SK-N-SH (cell line): ENCODE measurements at regions not wholly inside any gene's neighbourhood (a gene's known extent, or its start where the extent isn't known, plus 50 kb on each side); places are given as distances from the start of the nearest gene placed in this dataset.

Experiments used
- CTCF ChIA-PET: fragments of 300-600, 350-600 bp; formaldehyde crosslinking; extraction: SDS; loops from one replicate; lab custom pipeline; 2021; lab: Yijun Ruan, JAX
- POLR2A ChIA-PET: fragments of 350-600 bp; sonication (Branson Sonifier 250); formaldehyde crosslinking; extraction: SDS; loops from one replicate; lab custom pipeline; 2020; ENCODE audit warnings: antibody characterized with exemption, inconsistent platforms; lab: Yijun Ruan, JAX
- DNase-seq: peaks from one replicate; pipeline ENCODE4 v3.0.0; 2012
- H2AFZ ChIP-seq: fragments of 200-600 bp; sonication (generic); 2 replicates; pipeline ENCODE4 v1.8.1; 2016; ENCODE audit warnings: antibody characterized with exemption, mild to moderate bottlenecking, low read depth
- H3F3A ChIP-seq: fragments of 200-600 bp; sonication (generic); replicated peaks from 2 replicates; pipeline ENCODE3; 2016; ENCODE audit warnings: antibody characterized with exemption, mild to moderate bottlenecking; ENCODE audit not compliant: insufficient read depth
- H3K27ac ChIP-seq, 2 experiments: fragments of 200-500 bp in 1 of 2; fragments of 200-600 bp in 1 of 2; sonication (Bioruptor generic) in 1 of 2; sonication (generic), shearing (Covaris generic) in 1 of 2; 2 replicates each; pipeline versions ENCODE4 v1.5.1 to v1.6.1; 2014 to 2016; ENCODE audit warnings: low read depth in 2 of 2, inconsistent platforms in 1 of 2, low read length in 1 of 2, mild to moderate bottlenecking in 1 of 2, mixed read lengths in 1 of 2
- H3K27me3 ChIP-seq: fragments of 200-600 bp; sonication (generic), shearing (Covaris generic); 2 replicates; pipeline ENCODE4 v1.6.1; 2016; ENCODE audit warnings: mixed run types; ENCODE audit not compliant: insufficient read depth
- H3K36me3 ChIP-seq, 2 experiments: fragments of 200-500 bp in 1 of 2; fragments of 200-600 bp in 1 of 2; sonication (Bioruptor generic) in 1 of 2; sonication (generic) in 1 of 2; replicated peaks in 1 of 2; 2 replicates each; pipeline versions ENCODE3 to v1.5.1; 2014 to 2016; ENCODE audit warnings: low read length in 1 of 2, mild to moderate bottlenecking in 1 of 2; ENCODE audit not compliant: insufficient read depth in 2 of 2, control insufficient read depth in 1 of 2
- H3K4me1 ChIP-seq, 2 experiments: fragments of 200-500 bp in 1 of 2; fragments of 200-600 bp in 1 of 2; sonication (Bioruptor generic) in 1 of 2; sonication (generic), shearing (Covaris generic) in 1 of 2; 2 replicates each; pipeline versions ENCODE4 v1.5.1 to v1.6.1; 2014 to 2016; ENCODE audit warnings: low read depth in 1 of 2, low read length in 1 of 2, mixed run types in 1 of 2; ENCODE audit not compliant: insufficient read depth in 2 of 2, control insufficient read depth in 1 of 2
- H3K4me2 ChIP-seq: fragments of 200-600 bp; sonication (generic), shearing (Covaris generic); 2 replicates; pipeline ENCODE4 v1.6.1; 2017; ENCODE audit warnings: mixed run types
- H3K4me3 ChIP-seq, 2 experiments: fragments of 200-500 bp in 1 of 2; fragments of 200-600 bp in 1 of 2; sonication (Bioruptor generic) in 1 of 2; sonication (generic), shearing (Covaris generic) in 1 of 2; 2 replicates each; pipeline versions ENCODE4 v1.5.1 to v1.8.1; 2014 to 2016; ENCODE audit warnings: low read depth in 2 of 2, inconsistent platforms in 1 of 2, low read length in 1 of 2, mild to moderate bottlenecking in 1 of 2, mixed read lengths in 1 of 2, moderate library complexity in 1 of 2
- H3K79me2 ChIP-seq: fragments of 200-600 bp; sonication (generic); 2 replicates; pipeline ENCODE4 v1.8.1; 2017; ENCODE audit warnings: mild to moderate bottlenecking; ENCODE audit not compliant: insufficient read depth
- H3K9ac ChIP-seq: fragments of 200-600 bp; sonication (generic); 2 replicates; pipeline ENCODE4 v1.6.1; 2017; ENCODE audit warnings: mixed run types
- H3K9me2 ChIP-seq: fragments of 200-600 bp; sonication (generic); 2 replicates; pipeline ENCODE4 v1.6.1; 2017; ENCODE audit warnings: mixed run types
- H3K9me3 ChIP-seq: fragments of 200-600 bp; sonication (generic); 2 replicates; pipeline ENCODE4 v1.6.1; 2017; ENCODE audit warnings: mixed run types, mild to moderate bottlenecking, moderate library complexity
- H4K20me1 ChIP-seq: fragments of 200-600 bp; sonication (generic); 2 replicates; pipeline ENCODE4 v1.6.1; 2017; ENCODE audit warnings: mild to moderate bottlenecking, mixed run types; ENCODE audit not compliant: insufficient read depth
- EP300 ChIP-seq, 2 experiments: IDR thresholded peaks; 2 replicates each; pipeline versions ENCODE4 v1.4.0 to v1.6.1; 2012; ENCODE audit warnings: borderline replicate concordance in 1 of 2, low read depth in 1 of 2, low read length in 1 of 2
- FOSL2 ChIP-seq: IDR thresholded peaks from 2 replicates; pipeline ENCODE4 v1.4.0; 2012; ENCODE audit warnings: low read depth, mild to moderate bottlenecking, moderate library complexity, borderline replicate concordance
- FOXJ3 ChIP-seq: sonication (generic); formaldehyde crosslinking; IDR thresholded peaks from 2 replicates; pipeline ENCODE4 v1.5.1; 2020; ENCODE audit warnings: mild to moderate bottlenecking, missing genetic modification reagents
- FOXM1 ChIP-seq: IDR thresholded peaks from 2 replicates; pipeline ENCODE4 v1.4.0; 2012; ENCODE audit warnings: low read depth, mild to moderate bottlenecking
- GABPA ChIP-seq: IDR thresholded peaks from 2 replicates; pipeline ENCODE4 v1.4.0; 2012; ENCODE audit warnings: low read depth, mild to moderate bottlenecking
- JUND ChIP-seq: IDR thresholded peaks from 2 replicates; pipeline ENCODE4 v1.4.0; 2012
- MXI1 ChIP-seq: IDR thresholded peaks from 2 replicates; pipeline ENCODE4 v1.6.1; 2012; ENCODE audit warnings: mild to moderate bottlenecking, low read depth, low read length, improper control_type of control experiment
- POLR2AphosphoS5 ChIP-seq: IDR thresholded peaks from 2 replicates; pipeline ENCODE4 v1.6.1; 2012; ENCODE audit warnings: low read depth, low read length
- RAD21 ChIP-seq: IDR thresholded peaks from 2 replicates; pipeline ENCODE4 v1.6.1; 2012; ENCODE audit warnings: mild to moderate bottlenecking, low read length
- RFX5 ChIP-seq: IDR thresholded peaks from 2 replicates; pipeline ENCODE4 v1.6.1; 2012; ENCODE audit warnings: mild to moderate bottlenecking, improper control_type of control experiment, low read length
- RXRA ChIP-seq: IDR thresholded peaks from 2 replicates; pipeline ENCODE4 v1.4.0; 2012; ENCODE audit warnings: low read depth, mild to moderate bottlenecking, borderline replicate concordance
- TAF1 ChIP-seq: IDR thresholded peaks from 2 replicates; pipeline ENCODE4 v1.6.1; 2012; ENCODE audit warnings: low read depth, mild to moderate bottlenecking, low read length, moderate library complexity, borderline replicate concordance
- TCF12 ChIP-seq: IDR thresholded peaks from 2 replicates; pipeline ENCODE4 v1.4.0; 2012
- YY1 ChIP-seq: IDR thresholded peaks from 2 replicates; pipeline ENCODE4 v1.4.0; 2012; ENCODE audit warnings: low read depth, mild to moderate bottlenecking
- WGBS: methylation state at CpG from one replicate; pipeline ENCODE4 v1.1.6; 2017; ENCODE audit warnings: low lambda C conversion rate; 5-methylcytosine and 5-hydroxymethylcytosine counted together
- TF ChIP-seq, protein P1 (sequence below): IDR thresholded peaks from 2 replicates; pipeline ENCODE4 v1.4.0; 2012; ENCODE audit warnings: low read depth, borderline replicate concordance
- TF ChIP-seq, protein P2 (sequence below): IDR thresholded peaks from 2 replicates; pipeline ENCODE4 v1.4.0; 2012; ENCODE audit warnings: low read depth
- TF ChIP-seq, protein P3 (sequence below): fragments of 150-350 bp; IDR thresholded peaks from 2 replicates; pipeline ENCODE4 v1.6.1; 2016; ENCODE audit warnings: mild to moderate bottlenecking, low read depth, low read length
- TF ChIP-seq, protein P4 (sequence below): fragments of 150-350 bp; IDR thresholded peaks from 2 replicates; pipeline ENCODE4 v1.6.1; 2017; ENCODE audit warnings: antibody characterized with exemption, low read length, low read depth, borderline replicate concordance
- TF ChIP-seq, protein P5 (sequence below): fragments of 200-600 bp; sonication (generic); IDR thresholded peaks from 2 replicates; pipeline ENCODE4 v1.6.1; 2017; ENCODE audit warnings: antibody characterized with exemption, mild to moderate bottlenecking, moderate library complexity

DNA sequence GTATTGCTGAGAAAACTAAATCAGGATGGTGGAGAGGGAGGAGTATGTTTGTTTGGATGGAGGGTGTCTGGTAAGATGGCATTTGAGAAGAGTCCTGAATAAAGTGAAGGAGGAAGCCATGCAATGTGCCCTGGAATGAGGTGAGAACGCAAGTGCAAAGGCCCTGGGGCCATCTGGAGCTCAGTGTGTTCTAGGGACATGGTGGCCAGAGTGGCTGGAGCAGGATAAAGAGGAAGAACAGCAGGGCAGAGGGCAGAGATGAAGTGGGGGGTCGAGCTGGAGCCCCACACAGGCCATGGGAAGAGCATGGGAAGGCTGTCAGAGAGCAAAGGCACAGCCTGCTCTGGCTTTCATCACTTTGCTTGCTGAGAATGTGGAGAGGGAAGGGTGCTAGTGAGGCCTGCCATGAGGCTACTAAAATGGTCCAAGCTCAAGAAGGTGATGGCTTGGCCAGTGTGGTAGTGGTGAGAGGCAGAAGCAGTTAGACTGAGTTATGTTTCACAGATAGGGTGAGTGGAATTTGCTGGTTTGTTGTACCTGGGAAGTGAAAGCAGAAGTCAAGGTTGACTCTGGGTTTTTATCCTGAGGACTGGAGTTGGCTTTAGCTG, 234.1 kb downstream of the FOXL1 start:
- H3K9me2 ChIP-seq: no peaks in the 10 kb centered on the region
- no peaks in the 10 kb centered on the region for H3K4me1 ChIP-seq
- H3F3A ChIP-seq: peaks cover 11% of the 10 kb centered on the region
- DNase-seq: no peak
- POLR2A ChIA-PET: no interaction called here
- no peak overlapping the region for H3K27ac ChIP-seq
- H3K36me3 ChIP-seq: no peaks in the 10 kb centered on the region
- H3K4me2 ChIP-seq: no peak overlapping the region
- TF ChIP-seq, protein P1, sequence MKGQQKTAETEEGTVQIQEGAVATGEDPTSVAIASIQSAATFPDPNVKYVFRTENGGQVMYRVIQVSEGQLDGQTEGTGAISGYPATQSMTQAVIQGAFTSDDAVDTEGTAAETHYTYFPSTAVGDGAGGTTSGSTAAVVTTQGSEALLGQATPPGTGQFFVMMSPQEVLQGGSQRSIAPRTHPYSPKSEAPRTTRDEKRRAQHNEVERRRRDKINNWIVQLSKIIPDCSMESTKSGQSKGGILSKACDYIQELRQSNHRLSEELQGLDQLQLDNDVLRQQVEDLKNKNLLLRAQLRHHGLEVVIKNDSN: no peak
- no peak for TF ChIP-seq MXI1
- TF ChIP-seq TCF12: no peak
- TF ChIP-seq, protein P2, sequence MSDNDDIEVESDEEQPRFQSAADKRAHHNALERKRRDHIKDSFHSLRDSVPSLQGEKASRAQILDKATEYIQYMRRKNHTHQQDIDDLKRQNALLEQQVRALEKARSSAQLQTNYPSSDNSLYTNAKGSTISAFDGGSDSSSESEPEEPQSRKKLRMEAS: no peak
- TF ChIP-seq, protein P3, sequence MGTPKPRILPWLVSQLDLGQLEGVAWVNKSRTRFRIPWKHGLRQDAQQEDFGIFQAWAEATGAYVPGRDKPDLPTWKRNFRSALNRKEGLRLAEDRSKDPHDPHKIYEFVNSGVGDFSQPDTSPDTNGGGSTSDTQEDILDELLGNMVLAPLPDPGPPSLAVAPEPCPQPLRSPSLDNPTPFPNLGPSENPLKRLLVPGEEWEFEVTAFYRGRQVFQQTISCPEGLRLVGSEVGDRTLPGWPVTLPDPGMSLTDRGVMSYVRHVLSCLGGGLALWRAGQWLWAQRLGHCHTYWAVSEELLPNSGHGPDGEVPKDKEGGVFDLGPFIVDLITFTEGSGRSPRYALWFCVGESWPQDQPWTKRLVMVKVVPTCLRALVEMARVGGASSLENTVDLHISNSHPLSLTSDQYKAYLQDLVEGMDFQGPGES: no peak
- TF ChIP-seq JUND: no peak
- no peak for TF ChIP-seq FOXM1
- TF ChIP-seq, protein P4, sequence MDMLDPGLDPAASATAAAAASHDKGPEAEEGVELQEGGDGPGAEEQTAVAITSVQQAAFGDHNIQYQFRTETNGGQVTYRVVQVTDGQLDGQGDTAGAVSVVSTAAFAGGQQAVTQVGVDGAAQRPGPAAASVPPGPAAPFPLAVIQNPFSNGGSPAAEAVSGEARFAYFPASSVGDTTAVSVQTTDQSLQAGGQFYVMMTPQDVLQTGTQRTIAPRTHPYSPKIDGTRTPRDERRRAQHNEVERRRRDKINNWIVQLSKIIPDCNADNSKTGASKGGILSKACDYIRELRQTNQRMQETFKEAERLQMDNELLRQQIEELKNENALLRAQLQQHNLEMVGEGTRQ: no peak
- TF ChIP-seq, protein P5, sequence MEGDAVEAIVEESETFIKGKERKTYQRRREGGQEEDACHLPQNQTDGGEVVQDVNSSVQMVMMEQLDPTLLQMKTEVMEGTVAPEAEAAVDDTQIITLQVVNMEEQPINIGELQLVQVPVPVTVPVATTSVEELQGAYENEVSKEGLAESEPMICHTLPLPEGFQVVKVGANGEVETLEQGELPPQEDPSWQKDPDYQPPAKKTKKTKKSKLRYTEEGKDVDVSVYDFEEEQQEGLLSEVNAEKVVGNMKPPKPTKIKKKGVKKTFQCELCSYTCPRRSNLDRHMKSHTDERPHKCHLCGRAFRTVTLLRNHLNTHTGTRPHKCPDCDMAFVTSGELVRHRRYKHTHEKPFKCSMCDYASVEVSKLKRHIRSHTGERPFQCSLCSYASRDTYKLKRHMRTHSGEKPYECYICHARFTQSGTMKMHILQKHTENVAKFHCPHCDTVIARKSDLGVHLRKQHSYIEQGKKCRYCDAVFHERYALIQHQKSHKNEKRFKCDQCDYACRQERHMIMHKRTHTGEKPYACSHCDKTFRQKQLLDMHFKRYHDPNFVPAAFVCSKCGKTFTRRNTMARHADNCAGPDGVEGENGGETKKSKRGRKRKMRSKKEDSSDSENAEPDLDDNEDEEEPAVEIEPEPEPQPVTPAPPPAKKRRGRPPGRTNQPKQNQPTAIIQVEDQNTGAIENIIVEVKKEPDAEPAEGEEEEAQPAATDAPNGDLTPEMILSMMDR: no peak
- TF ChIP-seq RFX5: no peak
- TF ChIP-seq EP300 (IDR thresholded peaks at IDR 0.05; ENCODE audit: borderline replicate concordance in 1 of 2, low read depth in 1 of 2, low read length in 1 of 2): no peak
- no peak for TF ChIP-seq RAD21
- TF ChIP-seq, all 33 proteins: peak for 0
- no peak overlapping the region for H3K9ac ChIP-seq
- no peaks in the 10 kb centered on the region for H4K20me1 ChIP-seq
- 5% methylated on average over 2 of the region's 2 CpGs for WGBS
- H2AFZ ChIP-seq: no peak overlapping the region
- CTCF ChIA-PET: interaction anchor here (0.8 kb wide), 1 partner anchor 27 kb away, joined by 3 read pairs; no protein-coding TSS in a partner anchor
- H3K79me2 ChIP-seq: no peaks in the 10 kb centered on the region
- peaks cover 94% of the 10 kb centered on the region for H3K27me3 ChIP-seq
- H3K4me3 ChIP-seq: no peak overlapping the region
- no peaks in the 10 kb centered on the region for H3K9me3 ChIP-seq

DNA sequence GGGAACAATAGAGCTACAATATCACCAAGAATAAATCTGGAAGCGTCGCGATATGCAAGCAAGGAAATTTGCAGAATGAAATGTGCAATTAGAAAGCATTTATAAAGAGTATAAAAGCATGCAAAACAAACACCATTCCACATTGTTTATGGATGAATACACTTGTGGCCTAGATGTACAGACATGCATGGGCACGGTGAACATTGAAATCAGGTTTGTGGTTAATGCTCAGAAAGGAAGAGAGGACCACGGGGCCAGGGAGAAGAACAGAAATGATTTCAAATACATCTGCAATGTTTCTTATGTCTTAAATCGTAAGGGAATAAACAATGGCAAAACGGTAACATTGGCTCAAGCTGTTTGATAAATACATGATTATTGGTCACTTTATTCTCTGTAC, 235.9 kb downstream of the FOXL1 start:
- no peak overlapping the region for H3K4me3 ChIP-seq
- no peak for DNase-seq
- 10% methylated on average over 7 of the region's 7 CpGs for WGBS
- no peak overlapping the region for H3K4me2 ChIP-seq
- H3K27me3 ChIP-seq: peaks cover 97% of the 10 kb centered on the region
- H3F3A ChIP-seq: peaks cover 9% of the 10 kb centered on the region
- POLR2A ChIA-PET: no interaction called here
- H3K9me3 ChIP-seq: no peaks in the 10 kb centered on the region
- H3K4me1 ChIP-seq: no peaks in the 10 kb centered on the region
- H3K9ac ChIP-seq: no peak overlapping the region
- H2AFZ ChIP-seq: no peak overlapping the region
- no peak overlapping the region for H3K27ac ChIP-seq
- no peaks in the 10 kb centered on the region for H3K36me3 ChIP-seq
- CTCF ChIA-PET: no interaction called here
- no peaks in the 10 kb centered on the region for H4K20me1 ChIP-seq
- H3K9me2 ChIP-seq: no peaks in the 10 kb centered on the region
- no peaks in the 10 kb centered on the region for H3K79me2 ChIP-seq
- TF ChIP-seq, protein P2: no peak
- TF ChIP-seq FOXJ3 (CRISPR knock-in tag) (no peak), EP300 (IDR thresholded peaks at IDR 0.05; ENCODE audit: borderline replicate concordance in 1 of 2, low read depth in 1 of 2, low read length in 1 of 2) (no peak), RXRA (no peak), YY1 (no peak), FOSL2 (no peak), JUND (no peak), POLR2AphosphoS5 (no peak), TAF1 (no peak), GABPA (no peak), TCF12 (no peak)
